MV-4-11 (cell line): ENCODE measurements at regions not wholly inside any gene's neighbourhood (a gene's known extent, or its start where the extent isn't known, plus 50 kb on each side); places are given as distances from the start of the nearest gene placed in this dataset.

ENCODE experiments used
- DNase-seq: peaks from one replicate; lab custom pipeline; 2025; lab: John Stamatoyannopoulos, UW

GRCh38 chr17:14474591-14474990 is 173.7 kb downstream of the HS3ST3B1 start:
- DNase-seq, result no peak

DNA sequence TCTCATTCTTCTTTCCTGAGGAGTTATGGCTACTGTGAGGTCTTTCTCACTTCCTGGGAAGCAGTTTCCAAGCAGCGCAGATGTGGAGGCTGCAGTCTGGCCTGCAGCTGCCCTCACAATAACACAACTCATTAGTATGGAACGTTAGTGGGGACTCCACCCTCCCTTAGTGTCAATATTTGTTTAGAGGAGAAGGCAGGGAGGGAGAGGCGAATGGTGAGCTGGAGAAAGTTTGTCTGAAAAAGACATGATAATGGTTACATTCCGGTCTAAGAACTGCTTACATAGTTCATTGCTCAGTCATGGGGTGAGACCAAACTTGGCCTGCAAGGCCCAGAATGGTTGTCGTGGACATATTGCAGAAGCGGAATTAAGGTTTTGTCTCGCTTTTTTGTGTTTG is 170.2 kb downstream of the HS3ST3B1 start:
- DNase-seq, result no peak

DNA sequence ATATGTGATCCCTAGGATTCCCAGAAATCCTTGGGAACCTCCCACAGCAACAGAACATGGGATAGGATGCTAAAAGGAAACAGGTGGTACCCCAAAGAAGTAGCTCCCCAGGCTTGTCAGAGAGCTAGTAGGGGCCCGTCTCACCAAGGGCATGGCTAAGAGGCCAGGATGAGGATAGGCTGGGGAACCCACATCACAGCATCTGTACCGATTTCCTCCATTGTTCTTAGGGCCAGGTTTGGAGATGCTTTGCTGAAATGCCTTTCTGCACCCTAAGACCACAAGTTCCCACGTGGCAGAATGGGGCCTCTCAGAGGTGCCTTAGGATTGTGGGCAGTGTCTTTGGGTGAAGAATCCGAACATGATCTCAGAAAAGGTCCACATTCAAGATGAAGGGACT is 169.5 kb downstream of the HS3ST3B1 start:
- no peak for DNase-seq

DNA sequence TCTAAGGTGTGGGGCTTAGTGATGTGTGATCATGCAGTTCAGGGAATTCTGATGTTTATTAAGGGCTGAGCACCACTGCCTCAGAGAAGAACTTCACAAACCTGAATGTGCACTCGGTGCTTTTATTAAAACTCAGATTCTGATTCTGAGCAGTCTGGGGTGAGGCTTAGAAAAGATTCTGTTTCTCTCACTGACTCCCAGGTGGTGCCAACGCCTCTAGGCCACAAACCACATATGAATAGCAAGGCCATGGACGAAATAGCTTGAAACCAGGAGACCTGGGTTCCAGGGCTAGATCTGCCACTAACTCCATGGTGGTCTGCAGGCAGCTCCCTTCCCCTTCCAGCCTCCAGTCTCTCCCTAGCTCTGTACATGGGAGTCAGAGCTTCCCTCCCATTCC is 169.1 kb downstream of the HS3ST3B1 start:
- no peak for DNase-seq

- DNase-seq, result no peak
Observed at GRCh38 chr17:14468858-14469257, 168.0 kb downstream of the HS3ST3B1 start.

- no peak for DNase-seq
Observed at GRCh38 chr17:14461227-14461548, 160.3 kb downstream of the HS3ST3B1 start.

- DNase-seq, result no peak
Observed at GRCh38 chr17:14460516-14461226, 159.8 kb downstream of the HS3ST3B1 start.

DNA sequence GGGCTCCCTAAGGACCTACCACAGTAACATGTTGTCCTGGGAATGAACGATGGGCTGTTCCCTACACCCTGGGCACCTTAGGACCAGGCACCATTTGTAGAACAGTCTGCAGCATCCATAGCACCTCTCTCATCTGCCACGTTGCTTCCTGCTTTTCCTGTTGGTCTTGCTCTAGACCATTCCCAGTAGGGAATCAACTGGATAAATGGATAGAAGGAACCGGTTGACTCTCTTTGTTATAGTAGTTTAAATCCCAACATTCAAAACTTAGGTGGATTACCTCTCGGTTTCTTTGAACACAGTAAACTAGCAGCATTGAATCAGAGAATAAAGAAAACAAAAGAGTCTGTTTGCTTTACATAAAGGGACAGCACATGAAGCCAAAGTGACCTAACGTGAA is 159.1 kb downstream of the HS3ST3B1 start:
- no peak for DNase-seq

DNA sequence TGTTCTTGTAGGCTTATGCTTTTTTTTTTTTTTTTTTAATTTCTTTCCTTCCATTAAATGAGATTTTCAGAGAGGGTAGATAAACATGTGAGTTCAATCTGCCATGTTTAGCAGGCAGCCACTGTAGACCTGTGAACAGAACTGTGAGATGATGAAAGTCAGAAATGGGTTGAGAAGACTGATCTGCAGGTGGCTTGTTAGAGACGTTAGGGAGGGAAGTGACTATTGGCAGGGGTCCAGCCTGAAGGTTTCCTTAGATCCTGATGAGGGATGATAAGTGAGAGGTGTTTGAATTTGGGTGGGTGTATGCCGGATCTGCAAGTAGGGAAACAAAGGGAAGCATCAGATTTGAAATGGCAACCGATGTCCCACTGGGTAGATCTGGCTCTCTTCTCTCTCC is 157.8 kb downstream of the HS3ST3B1 start:
- DNase-seq, result peak; percentile 6

GRCh38 chr17:14454746-14455145 is 153.9 kb downstream of the HS3ST3B1 start:
- DNase-seq, result peak; percentile 37

GRCh38 chr17:14452856-14453255 is 152.0 kb downstream of the HS3ST3B1 start:
- no peak for DNase-seq

DNA sequence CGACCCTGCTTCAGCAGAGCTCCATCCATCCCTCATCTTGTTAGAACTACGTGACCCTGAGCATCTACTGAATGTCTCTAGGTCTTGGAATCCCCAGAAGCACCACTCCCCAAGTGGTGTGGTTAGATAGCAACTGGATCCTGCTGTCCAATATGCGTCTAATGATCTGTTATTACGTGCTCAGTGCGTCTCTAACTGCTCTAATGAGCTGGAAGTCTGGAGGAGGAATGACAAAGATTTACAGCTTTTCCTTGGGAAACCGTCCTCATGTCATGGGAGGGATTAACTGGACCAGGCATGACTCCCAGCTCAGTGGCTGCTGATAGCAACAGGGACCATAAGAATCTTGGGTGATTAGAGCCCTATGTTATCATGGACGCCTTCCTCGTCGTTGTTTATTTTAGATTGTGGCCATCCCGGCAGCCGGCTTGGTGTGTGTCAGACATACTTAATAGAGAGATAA is 150.9 kb downstream of the HS3ST3B1 start:
- no peak for DNase-seq

- DNase-seq, result no peak
Observed at GRCh38 chr17:14448818-14449217, 147.9 kb downstream of the HS3ST3B1 start.

DNA sequence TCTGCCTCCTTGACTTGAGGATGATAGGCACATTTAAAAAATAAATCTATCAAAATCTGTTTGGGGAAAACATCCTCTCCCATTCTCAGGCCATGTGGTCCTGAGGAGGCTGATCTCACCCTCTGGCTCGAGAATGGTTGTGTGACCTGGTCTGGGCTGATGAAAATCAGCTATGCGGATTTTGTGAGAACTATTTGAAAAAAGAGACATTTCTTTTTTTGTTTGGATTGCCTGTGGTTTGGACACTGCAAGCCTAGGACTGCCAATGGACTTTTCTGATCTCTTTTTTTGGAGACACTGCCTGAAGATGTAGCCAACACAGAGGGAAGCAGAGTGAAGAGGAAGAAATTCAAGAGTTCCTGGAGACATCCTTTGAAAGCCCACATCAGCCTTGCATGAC is 145.9 kb downstream of the HS3ST3B1 start:
- DNase-seq, result no peak

GRCh38 chr17:14444915-14445314 is 144.0 kb downstream of the HS3ST3B1 start:
- no peak for DNase-seq

DNA sequence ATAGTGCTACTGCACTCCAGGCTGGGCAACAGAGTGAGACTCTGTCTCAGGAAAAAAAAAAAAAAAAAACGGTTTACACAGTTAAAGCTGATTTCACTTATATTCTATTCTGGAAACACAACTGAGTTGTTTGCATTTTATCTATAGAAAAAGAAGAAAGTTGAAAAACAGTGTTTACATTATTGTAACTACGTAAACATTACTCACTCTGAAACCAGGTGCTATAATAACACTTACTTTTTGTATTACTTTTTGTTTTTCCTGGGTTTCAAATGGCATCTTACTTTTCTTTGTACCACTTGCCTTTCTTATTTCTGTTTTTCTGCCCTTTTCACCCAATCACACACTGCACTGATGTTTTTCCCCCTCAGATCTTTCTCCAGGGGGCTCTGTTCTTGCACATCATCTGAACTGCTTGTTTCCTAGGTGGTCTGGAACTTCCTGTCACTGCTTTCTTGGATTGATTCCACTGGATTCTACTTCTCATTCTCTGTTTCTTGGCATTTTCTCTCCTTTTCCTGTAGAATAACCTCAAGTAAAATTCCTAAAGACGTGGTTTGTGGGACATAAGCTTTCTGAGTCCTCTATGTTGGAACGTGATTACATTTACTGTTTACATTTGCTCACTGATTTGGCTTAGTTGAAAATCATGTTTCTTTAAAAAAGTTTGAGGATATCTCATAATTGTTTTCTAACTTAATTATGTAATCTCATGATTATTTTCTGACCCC is 142.1 kb downstream of the HS3ST3B1 start:
- DNase-seq, result no peak

GRCh38 chr17:14437176-14437575 is 136.3 kb downstream of the HS3ST3B1 start:
- DNase-seq, result peak; percentile 82

GRCh38 chr17:14436266-14436665 is 135.4 kb downstream of the HS3ST3B1 start:
- no peak for DNase-seq

DNA sequence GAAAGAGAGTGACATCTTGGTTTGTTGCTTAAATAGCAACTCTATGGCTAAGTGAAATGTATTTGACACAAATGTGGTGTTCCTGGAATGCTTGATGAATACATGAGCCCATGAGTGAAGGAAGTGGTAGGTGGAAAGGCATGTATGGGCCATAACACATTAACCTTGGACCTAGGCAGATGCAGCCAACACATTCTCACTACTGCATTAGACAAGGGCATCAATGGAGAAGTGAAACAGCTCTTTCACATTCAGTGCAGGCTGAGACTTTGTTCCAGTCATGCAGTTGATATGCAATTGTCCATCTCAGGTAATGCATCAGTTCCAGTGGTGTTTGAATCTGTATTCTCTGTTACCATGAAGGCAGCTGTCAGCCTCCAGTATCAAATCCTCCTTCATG is 133.6 kb downstream of the HS3ST3B1 start:
- DNase-seq, result peak; percentile 86

GRCh38 chr17:14432079-14432478 is 131.2 kb downstream of the HS3ST3B1 start:
- DNase-seq, result no peak

DNA sequence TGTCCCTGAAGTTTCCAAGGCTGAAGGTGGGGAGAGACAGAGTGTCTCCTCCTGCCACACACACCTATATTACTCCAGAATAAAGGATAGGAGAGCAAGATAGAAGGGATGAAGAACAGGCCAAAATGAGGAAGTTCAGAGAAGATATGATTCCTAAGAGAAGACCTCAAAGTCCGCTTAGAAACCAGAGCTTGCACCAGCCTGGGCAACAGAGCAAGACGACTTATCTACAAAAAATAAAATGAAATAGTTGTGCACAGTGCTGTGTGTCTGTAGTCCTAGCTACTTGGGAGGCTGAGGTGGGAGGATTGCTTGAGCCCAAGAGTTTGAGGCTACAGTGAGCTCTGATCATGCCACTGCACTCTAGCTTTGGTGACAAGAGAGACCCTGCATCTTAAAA is 128.2 kb downstream of the HS3ST3B1 start:
- peak; percentile 41 for DNase-seq

DNA sequence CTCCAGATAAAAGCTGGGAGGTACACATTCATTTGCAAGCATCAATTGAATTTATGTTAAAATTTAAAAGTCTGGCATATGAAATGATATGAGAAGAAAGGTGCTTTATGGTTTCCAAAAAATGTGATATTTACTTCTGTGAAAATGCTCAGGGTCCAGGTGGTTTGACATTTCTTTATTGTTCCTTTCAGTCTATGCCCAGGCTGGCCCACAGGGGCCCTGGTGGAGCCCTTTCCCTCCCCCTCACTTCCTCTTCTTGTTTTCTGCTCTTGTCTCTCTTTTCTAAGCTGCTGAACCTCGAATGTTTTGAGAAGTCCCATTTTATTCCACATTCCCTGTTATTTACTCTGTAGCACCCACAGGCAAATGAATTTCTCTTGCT is 127.8 kb downstream of the HS3ST3B1 start:
- peak; percentile 53 for DNase-seq

GRCh38 chr17:14427900-14428647 is 127.2 kb downstream of the HS3ST3B1 start:
- DNase-seq, result no peak
